ENCODE measurements at regions not wholly inside any gene's neighbourhood (a gene's known extent, or its start where the extent isn't known, plus 50 kb on each side); places are given as distances from the start of the nearest gene placed in this dataset.

GRCh38 chr5:124057724-124058231, 545.8 kb downstream of the CSNK1G3 start:
- TF ChIP-seq POLR2A (IDR thresholded peaks at IDR 0.05) (no peak), CTCF (IDR thresholded peaks at IDR 0.05) (no peak)
